Stimulated activated CD8-positive, alpha-beta memory T cell treated with anti-CD3 and anti-CD28 coated beads, Interleukin-7, amount 100 ng/mL, for 24 hours (primary cell): ENCODE measurements at regions not wholly inside any gene's neighbourhood (a gene's known extent, or its start where the extent isn't known, plus 50 kb on each side); places are given as distances from the start of the nearest gene placed in this dataset.

Experiments used
- DNase-seq: peaks from one replicate; pipeline ENCODE4 v3.0.0-alpha.2; 2020; ENCODE audit warnings: low read depth

GRCh38 chr1:30478799-30479563, 244.4 kb downstream of the MATN1 start:
- DNase-seq, result no peak

DNA sequence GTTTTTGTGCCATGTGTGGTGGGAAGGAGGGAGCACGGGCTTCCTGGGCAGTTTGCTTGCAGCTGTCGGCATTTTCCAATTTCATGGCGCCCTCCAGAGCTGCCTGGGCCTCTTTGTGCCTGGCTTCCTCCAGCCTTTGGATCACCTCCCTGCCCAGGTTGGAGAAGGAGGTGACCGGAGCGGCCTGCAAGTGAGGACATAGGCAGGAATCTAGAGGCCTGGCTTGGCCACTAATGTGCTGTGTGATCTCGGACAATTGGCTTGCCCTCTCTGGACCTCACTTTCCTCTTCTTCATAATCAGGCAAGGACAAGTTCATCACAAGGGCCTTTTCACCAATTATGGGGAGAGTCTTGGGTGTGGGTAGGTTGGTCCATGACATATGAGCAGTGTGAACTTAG, 245.1 kb downstream of the MATN1 start:
- no peak for DNase-seq

- no peak for DNase-seq
Observed at GRCh38 chr1:30477588-30477987, 245.8 kb downstream of the MATN1 start.

GRCh38 chr1:30476911-30477459, 246.4 kb downstream of the MATN1 start:
- DNase-seq, result no peak

DNA sequence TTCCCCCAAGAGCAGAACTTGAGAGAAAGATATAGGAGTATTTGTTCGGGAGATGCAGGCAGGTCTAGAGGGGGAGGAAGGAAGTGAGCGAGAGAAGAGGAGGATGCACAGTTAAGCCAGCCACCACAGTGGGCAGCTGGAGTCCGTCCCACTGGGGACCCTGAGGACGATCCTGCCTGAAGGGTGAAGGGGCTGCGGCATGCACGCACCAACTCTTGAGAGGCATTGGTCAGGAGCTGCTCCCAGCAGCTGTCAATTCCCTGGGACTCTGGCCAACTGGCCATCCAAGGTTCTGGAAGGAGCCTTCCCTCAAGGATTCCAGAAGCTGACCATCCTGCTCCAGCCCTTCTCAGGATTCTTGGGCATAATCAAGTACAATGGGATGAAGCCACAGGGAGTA, 246.9 kb downstream of the MATN1 start:
- no peak for DNase-seq

GRCh38 chr1:30475966-30476365, 247.4 kb downstream of the MATN1 start:
- no peak for DNase-seq

GRCh38 chr1:30475201-30475600, 248.2 kb downstream of the MATN1 start:
- DNase-seq, result no peak

GRCh38 chr1:30474818-30475200, 248.6 kb downstream of the MATN1 start:
- DNase-seq, result no peak

GRCh38 chr1:30473922-30474817, 249.2 kb downstream of the MATN1 start:
- DNase-seq, result no peak

GRCh38 chr1:30472526-30472925, 250.9 kb downstream of the MATN1 start:
- DNase-seq, result no peak

- DNase-seq, result no peak
Observed at GRCh38 chr1:30472009-30472408, 251.4 kb downstream of the MATN1 start.

GRCh38 chr1:30471307-30471706, 252.1 kb downstream of the MATN1 start:
- DNase-seq, result no peak

DNA sequence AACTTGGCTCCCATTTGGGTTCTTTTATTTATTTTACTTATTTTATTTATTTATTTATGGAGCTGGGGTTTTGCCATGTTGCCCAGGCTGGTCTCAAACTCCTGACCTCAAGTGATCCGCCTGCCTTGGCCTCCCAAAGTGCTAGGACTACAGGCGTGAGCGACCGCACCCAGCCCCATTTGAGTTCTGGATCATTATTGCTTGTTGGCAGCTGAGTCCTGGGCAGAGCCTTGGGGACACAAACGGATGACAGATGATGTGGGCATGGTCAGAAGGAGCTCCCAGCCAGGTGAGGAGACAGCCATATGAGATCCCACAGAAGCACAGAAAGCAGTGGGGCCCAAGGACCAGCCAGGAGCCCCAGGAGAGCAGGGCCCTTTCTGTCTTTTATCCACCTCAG, 254.0 kb downstream of the MATN1 start:
- no peak for DNase-seq

DNA sequence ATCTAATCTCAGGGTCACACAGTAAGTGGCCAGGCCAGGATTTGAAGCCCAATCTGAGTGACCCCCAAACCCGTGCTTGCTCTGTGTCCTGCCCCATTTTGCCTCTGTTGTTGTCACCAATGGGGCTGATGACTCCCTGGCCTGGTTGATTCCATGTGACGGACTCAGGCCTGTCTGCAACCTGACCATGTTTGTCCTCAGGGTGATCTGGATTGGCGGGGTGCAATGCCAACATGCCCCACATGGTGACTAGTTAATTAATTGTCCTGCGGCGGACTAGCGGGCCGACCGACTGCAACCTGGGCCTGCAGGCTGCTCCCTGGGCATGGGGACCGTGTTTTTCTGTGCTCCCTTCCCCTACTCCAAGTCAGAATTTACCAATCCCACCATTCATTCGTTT, 256.3 kb downstream of the MATN1 start:
- DNase-seq, result no peak

DNA sequence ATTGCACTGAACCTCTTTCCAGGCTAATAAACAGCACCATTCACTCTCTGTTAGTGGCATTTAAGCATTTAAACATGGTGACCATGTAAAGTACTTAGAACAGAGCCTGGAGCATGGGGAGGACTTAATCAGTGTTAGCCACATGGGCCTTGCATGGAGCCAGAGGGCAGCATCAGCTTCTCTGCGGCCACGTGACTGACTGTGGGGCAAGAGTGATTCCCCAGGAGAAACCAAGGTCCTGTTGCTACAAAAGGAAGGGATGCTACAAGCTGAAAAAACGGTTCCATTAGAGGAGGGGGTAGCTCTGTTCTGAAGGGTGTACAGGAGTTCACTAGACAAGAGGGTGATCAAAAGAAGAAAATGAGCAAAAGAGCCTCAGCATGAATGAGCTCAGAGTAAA, 256.8 kb downstream of the MATN1 start:
- no peak for DNase-seq

GRCh38 chr1:30466026-30466425, 257.4 kb downstream of the MATN1 start:
- no peak for DNase-seq

GRCh38 chr1:30465096-30465495, 258.3 kb downstream of the MATN1 start:
- no peak for DNase-seq

GRCh38 chr1:30464187-30464617, 259.2 kb downstream of the MATN1 start:
- DNase-seq, result no peak

- no peak for DNase-seq
Observed at GRCh38 chr1:30462826-30463425, 260.5 kb downstream of the MATN1 start.

GRCh38 chr1:30462166-30462565, 261.2 kb downstream of the MATN1 start:
- DNase-seq, result no peak

- no peak for DNase-seq
Observed at GRCh38 chr1:30461640-30462039, 261.7 kb downstream of the MATN1 start.

- DNase-seq, result no peak
Observed at GRCh38 chr1:30460661-30461060, 262.7 kb downstream of the MATN1 start.
